Esophagus squamous epithelium (tissue), 4 donors: ENCODE measurements at regions not wholly inside any gene's neighbourhood (a gene's known extent, or its start where the extent isn't known, plus 50 kb on each side); places are given as distances from the start of the nearest gene placed in this dataset.

Experiments used
- CTCF ChIP-seq, 6 experiments: fragments of 450-650 bp in 4 of 6; fragments of 200-600 bp in 2 of 6; sonication (generic) in 2 of 6; IDR thresholded peaks; one replicate each; pipeline ENCODE4 v1.5.1; 2016 to 2019; ENCODE audit warnings: antibody characterized with exemption in 6 of 6, mild to moderate bottlenecking in 4 of 6, moderate library complexity in 4 of 6
- POLR2A ChIP-seq, 4 donors: fragments of 450-650 bp; IDR thresholded peaks; one replicate each; pipeline ENCODE4 v1.6.1; 2017; ENCODE audit warnings: antibody characterized with exemption in 4 of 4, mild to moderate bottlenecking in 4 of 4, moderate library complexity in 3 of 4

DNA sequence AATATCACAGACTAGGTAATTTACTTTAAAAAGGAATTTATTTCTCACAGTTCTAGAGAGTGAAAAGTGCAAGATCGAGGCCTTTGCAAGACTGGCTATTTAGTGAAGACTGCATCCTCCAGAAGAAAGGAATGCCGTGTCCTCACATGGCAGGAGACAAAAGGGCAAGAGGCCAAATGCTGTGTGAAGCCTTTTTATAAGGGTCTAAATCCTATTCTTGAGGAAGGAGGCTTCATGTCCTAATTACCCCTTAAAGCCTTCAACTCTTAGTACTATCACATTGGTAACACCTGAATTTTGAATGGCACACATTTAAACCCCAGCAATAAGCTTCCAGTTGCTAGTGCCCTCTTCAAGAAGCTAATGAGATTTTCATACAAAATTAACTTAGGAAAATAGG, 1882.3 kb upstream of the PIK3C3 start:
- no peak for TF ChIP-seq CTCF (IDR thresholded peaks at IDR 0.05)
- no peak for TF ChIP-seq POLR2A (IDR thresholded peaks at IDR 0.05)
